GM21381 (cell line): ENCODE measurements at regions not wholly inside any gene's neighbourhood (a gene's known extent, or its start where the extent isn't known, plus 50 kb on each side); places are given as distances from the start of the nearest gene placed in this dataset.
A peak's percentile ranks its signal among the peaks of the same experiment; 100 is the strongest.
"Not testable (repeated sequence)": the region's sequence is repeated elsewhere in the genome, so short reads cannot be mapped to it uniquely, and the experiment has no call there.

ENCODE experiments used
- ATAC-seq: cut with Tn5 transposase; IDR thresholded peaks from one replicate; pipeline ENCODE4 v1.9.1; 2021; ENCODE audit warnings: mild to moderate bottlenecking, moderate library complexity; ENCODE audit not compliant: unreplicated experiment

GRCh38 chr5:125913200-125913599 is 510.0 kb upstream of the GRAMD2B start:
- no peak for ATAC-seq

- ATAC-seq: no peak
These were observed 508.7 kb upstream of the GRAMD2B start for GRCh38 chr5:125914471-125914870.

GRCh38 chr5:125923958-125924357 is 499.3 kb upstream of the GRAMD2B start:
- ATAC-seq: not testable (repeated sequence)

GRCh38 chr5:125926172-125926571 is 497.0 kb upstream of the GRAMD2B start:
- no peak for ATAC-seq

GRCh38 chr5:125928663-125929062 is 494.5 kb upstream of the GRAMD2B start:
- ATAC-seq: no peak

- no peak for ATAC-seq
These were observed 473.1 kb upstream of the GRAMD2B start for GRCh38 chr5:125950012-125950615.

GRCh38 chr5:125961150-125961549 is 462.1 kb upstream of the GRAMD2B start:
- peak; percentile 99 for ATAC-seq

GRCh38 chr5:125965577-125965976 is 457.6 kb upstream of the GRAMD2B start:
- no peak for ATAC-seq

- no peak for ATAC-seq
These were observed 455.6 kb upstream of the GRAMD2B start for GRCh38 chr5:125967576-125967975.

GRCh38 chr5:125969011-125969813 is 454.0 kb upstream of the GRAMD2B start:
- no peak for ATAC-seq

- no peak for ATAC-seq
These were observed 453.4 kb upstream of the GRAMD2B start for GRCh38 chr5:125969814-125970171.

- ATAC-seq: no peak
These were observed 452.4 kb upstream of the GRAMD2B start for GRCh38 chr5:125970631-125971307.

- ATAC-seq: no peak
These were observed 450.5 kb upstream of the GRAMD2B start for GRCh38 chr5:125972706-125973105.

- no peak for ATAC-seq
These were observed 448.5 kb upstream of the GRAMD2B start for GRCh38 chr5:125974679-125975078.

- no peak for ATAC-seq
These were observed 446.7 kb upstream of the GRAMD2B start for GRCh38 chr5:125976421-125977000.

GRCh38 chr5:125978015-125978414 is 445.2 kb upstream of the GRAMD2B start:
- no peak for ATAC-seq

- no peak for ATAC-seq
These were observed 443.6 kb upstream of the GRAMD2B start for GRCh38 chr5:125979636-125980035.

- ATAC-seq: no peak
These were observed 442.2 kb upstream of the GRAMD2B start for GRCh38 chr5:125981016-125981415.

GRCh38 chr5:125987677-125988255 is 435.4 kb upstream of the GRAMD2B start:
- ATAC-seq: no peak

- ATAC-seq: no peak
These were observed 431.2 kb upstream of the GRAMD2B start for GRCh38 chr5:125992050-125992449.
